HG03432 (cell line): ENCODE measurements at regions not wholly inside any gene's neighbourhood (a gene's known extent, or its start where the extent isn't known, plus 50 kb on each side); places are given as distances from the start of the nearest gene placed in this dataset.

Source experiments
- ATAC-seq: cut with Tn5 transposase; IDR thresholded peaks from one replicate; pipeline ENCODE4 v1.9.1; 2021; ENCODE audit warnings: mild to moderate bottlenecking, moderate library complexity; ENCODE audit not compliant: unreplicated experiment

DNA sequence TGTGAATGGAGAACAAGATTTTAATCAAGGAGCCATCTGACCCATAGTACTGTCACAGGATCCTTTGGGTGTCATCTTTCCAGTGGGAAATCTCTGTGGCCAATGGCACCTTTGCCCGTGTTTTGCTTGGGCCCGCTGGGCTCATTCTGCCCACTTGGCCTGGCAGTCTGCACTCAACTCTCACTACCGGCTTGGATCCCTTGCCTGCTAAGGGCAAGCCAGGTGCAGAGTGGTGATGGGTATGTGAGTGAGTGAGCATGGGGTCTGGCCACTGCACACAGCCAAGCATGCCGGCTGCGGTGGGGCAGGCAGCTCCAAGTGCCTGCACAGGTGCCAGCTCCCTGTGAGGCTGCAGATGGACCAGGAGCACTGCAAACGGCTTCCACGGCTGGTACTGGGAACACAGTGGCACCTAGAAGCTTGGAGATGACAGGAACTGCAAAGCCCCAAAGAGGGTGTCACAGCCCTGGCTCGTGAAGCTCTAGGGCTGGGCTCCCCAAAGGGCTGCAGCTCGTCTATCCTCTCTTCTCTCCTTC lies 454.5 kb downstream of the TMA16 start:
- no peak for ATAC-seq

DNA sequence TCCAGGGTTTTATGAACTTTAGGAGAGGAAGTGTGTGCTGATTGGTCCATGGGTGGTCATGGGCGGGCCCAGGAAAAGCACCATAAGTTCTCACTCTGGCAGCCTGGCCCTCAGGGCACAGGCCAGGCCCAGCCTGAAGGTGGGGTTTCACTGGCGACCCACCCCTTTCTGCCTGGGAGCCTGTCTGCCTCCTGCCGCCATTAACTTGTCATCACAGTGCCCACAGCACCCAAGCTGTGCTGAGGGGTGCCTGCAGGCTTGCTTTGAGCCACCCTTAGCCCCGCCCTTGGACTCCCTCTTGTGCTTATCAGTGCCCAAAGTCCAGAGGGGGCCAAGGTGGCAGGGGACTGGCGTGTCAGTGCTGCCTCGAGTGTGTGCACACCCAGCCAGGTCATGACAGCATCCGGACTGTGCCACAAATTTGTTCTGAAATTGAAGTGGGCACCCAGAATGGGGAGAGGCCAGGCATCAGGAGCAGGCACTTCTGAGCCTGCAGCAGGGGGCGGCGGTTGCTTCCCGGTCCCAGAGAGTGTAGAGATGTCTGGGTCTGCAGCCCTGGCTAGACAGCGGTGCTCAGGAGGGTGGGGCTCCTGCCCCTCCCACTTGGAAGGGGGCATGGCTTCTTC lies 455.6 kb downstream of the TMA16 start:
- ATAC-seq = peak; percentile 40

DNA sequence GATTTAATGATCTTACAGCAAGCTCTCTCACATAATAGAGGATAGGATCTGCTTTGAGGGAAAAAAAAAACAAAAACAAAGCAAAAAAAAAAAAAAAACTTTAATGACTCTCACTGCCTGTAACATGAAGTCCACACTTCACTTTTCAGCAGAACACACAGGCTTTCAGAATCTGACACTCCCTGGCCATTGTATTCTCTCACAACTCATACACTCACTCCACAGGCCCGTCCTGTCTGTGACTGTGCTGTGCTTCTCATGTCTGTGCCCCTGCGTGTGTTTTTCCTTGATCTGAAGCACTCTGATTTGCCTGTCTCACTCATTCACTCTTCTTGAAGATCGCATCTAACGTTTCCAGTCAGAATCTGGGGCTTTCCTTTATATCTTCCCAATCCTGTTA lies 460.8 kb downstream of the TMA16 start:
- ATAC-seq = no peak

DNA sequence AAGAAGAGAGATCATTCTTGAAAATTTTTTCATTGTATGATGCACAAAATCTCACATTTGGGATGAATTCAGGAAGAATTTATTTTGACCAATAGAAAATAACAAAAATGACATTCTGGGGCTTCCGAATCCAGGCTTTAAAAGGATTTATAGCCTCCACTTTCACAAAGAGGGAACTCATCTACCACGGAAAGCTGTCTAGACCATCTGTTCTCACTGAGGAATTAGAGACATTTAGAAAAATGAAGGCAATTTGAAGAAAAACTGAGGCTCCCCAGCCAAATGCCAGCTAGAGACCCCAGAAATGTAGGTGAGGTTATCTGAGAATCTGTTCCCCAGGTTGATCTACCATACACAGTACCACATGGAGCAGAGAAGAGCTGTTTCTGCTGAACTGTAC lies 464.3 kb downstream of the TMA16 start:
- no peak for ATAC-seq

DNA sequence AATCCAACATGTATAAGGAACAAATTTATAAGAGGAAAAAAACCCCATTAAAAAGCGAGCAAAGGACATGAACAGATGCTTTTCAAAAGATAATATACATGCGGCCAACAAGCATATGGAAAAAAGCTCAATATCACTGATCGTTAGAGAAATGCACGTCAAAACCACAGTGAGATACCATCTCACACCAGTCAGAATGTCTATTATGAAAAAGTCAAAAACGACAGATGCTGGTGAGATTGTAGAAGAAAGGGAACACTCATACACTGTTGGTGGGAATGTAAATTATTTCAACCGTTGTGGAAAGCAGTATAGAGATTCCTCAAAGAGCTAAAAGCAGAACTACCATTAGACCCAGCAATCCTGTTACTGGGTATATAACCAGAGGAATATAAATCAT lies 465.4 kb downstream of the TMA16 start:
- ATAC-seq = no peak

DNA sequence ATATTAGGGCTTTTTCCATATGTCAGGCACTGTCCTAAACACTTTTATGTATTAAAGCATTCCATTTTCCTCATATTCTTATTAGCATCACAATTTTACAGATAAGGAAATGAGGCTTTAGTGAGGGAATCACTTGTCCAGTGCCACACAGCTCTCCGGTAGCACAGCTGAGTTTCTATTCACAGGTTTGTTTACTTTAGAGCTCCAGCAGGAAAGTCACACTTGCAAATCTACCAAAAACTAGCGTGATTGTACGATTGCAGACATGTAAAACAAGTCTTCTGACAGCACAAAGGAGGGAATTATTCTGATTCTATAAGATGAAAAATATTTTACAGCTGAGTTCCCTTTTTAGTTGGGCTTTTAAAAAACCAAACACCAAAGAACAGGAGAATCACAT lies 472.1 kb downstream of the TMA16 start:
- no peak for ATAC-seq

DNA sequence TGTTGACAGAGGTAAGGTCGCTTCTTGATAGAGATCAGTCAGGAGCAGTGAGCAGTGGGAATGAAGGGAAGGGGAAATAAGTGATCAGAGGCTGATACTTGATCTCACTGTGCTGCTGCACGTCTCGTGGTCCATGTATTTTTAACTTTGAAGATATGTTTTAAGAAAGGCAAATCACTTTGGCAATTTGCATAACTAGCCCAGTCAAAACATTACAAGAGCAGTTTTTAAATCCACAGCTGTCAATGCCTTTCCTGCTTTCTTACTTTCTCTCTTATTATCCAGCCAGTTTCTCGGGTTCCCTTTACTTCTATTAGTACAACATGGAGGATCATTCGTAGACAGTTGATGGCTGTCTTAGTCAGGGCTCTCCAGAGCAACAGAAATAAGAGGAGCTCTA lies 472.8 kb downstream of the TMA16 start:
- ATAC-seq = peak; percentile 67

DNA sequence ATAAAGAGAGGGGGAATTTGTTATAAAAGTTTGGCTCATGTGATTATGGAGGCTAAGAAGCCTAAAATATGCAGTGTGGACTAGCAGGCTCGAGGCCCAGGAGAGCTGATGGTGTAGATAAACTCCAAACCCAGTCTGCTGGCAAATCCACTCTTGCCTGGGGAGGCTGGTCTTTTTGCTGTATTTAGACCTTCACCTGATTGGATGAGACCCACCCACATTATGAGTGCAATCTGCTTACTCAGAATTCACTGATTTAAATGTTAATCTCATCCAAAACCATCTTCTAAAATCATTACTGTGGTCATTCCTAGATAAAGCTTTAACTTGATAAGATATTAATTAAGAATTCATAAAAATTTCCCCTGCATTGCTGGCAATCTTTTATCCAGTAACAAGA lies 473.2 kb downstream of the TMA16 start:
- ATAC-seq = no peak

DNA sequence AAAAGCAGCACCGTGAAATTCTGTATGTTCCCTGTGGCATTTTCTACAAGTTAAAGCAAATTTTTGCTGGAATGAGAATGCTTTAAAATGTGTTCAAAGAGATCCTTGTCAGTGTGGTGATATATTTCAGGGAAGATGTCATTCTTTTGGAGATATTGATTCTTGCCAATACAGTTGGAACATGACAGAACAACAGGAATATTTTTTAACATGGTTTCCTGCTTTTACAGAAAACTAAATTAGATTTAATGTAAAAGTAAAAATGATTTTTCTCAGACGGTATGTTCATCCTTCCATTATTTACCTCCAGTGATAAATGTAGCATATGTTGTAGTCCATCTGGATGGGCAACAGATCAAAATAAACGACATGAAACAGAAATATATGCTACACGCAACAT lies 474.8 kb downstream of the TMA16 start:
- ATAC-seq = no peak

DNA sequence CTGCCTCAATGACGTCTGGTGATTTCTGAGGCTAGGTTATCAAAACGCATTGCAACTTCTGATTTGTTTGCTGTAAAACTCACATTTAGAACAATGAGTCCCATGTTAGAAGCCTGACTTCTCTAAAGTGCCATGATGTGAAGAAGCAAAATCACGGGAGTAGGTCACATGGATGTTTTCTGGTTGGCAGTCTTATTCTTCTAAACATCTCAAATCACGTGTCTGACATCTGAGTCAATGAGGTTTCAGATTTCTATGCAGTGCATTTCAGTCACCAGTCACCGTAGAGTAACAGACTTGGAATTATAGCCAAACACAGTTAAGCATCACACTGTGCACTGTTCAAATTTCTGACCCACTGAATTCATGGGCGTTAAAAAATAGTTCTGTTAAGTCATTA lies 482.1 kb downstream of the TMA16 start:
- no peak for ATAC-seq

DNA sequence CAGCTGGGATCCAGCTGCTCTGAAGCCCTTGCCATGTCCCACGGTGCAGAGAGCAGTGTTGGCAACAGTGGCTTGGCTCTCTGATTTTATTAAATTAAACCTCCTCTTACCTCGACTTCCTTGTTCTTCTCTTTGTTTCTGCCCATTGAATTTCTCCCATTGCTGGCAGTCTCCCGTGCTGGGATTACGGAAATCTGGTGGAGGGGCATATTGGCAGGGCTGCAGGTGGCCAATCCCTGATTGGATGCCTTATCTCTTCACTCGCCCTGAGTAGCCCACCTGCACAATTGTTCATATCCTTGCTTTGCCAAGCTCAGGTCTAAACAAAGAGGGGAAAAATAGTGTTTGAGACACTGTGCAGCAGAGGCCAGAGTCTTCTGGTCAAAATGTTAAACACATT lies 493.9 kb downstream of the TMA16 start:
- no peak for ATAC-seq

DNA sequence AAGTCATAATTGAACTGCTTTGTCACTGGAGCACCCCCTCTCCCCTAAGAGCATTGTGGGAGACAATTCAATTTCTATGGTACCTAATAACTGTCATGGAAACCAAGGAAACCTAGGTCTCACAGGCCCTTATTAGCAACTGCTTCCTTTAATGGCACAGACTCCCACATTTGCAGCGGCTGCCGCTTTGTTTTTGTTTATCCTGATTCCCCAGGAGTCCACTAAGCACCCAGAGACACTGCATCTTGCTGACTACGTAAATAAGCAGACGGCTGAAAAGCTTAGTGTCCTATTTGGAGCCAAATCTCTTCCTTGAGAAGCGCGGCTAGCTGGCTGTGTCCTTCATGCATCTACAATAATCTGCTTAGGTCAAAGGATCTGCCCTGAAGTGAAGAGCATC lies 494.4 kb downstream of the TMA16 start:
- ATAC-seq = no peak

DNA sequence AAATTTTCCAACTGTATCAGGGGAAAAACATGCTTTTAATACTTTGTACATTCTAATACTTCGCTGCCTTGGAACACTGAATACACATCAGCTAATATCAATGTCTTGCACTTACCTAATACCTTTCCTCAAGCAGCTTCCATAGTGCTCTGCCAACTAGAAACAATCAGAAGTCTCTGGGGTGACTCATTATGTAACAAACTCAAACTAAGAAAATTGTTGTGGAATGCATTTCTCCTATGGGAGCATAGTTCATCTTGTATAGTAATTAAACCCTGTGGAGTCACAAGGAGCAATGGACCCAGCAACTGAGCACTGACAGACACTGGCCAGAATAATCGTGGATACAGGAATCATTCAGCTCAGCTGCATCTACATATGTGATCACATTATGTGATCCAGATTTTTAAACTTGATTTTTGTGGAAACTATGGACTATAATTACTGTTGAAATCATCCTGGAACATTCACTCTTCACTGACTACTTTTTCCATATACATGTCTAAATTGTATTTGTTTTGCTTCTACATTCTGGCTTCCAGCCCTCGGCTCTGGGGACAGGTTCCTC lies 496.9 kb downstream of the TMA16 start:
- no peak for ATAC-seq

DNA sequence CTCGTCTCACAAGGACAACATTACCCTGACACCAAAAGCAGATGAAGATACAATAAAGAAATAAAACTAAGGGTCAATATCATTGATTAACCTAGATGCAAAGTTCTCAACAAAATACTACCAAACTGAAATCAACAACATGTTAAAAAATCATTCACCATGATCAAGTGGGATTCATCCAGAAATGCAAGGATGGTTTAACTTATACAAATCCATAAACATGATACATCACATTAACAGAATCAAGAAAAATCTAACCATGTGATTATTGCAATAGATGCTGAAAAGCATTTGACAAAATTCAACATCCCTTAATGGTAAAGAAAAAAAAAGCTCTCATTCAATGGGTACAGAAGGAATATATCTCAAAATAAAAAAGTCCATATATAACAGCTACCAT lies 514.9 kb downstream of the TMA16 start:
- ATAC-seq = no peak

DNA sequence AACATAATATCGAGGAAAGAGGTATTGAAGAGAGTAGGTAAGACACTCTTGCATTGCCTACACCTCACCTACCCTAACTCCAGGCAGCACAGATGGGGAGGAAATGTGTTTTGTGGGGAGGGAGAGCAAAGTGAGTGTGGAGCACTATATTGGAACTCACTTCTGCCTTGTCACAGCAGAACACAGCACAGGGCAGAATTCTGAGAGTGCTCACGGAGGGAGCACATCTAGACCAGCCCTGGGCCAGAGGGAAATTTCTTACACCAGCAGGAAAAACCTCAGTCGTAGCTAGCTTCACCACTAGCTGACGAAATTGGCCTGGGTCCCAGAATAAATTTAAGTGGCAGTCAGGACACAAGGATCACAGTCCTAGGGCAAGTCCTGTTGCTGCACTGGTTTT lies 517.3 kb downstream of the TMA16 start:
- no peak for ATAC-seq

DNA sequence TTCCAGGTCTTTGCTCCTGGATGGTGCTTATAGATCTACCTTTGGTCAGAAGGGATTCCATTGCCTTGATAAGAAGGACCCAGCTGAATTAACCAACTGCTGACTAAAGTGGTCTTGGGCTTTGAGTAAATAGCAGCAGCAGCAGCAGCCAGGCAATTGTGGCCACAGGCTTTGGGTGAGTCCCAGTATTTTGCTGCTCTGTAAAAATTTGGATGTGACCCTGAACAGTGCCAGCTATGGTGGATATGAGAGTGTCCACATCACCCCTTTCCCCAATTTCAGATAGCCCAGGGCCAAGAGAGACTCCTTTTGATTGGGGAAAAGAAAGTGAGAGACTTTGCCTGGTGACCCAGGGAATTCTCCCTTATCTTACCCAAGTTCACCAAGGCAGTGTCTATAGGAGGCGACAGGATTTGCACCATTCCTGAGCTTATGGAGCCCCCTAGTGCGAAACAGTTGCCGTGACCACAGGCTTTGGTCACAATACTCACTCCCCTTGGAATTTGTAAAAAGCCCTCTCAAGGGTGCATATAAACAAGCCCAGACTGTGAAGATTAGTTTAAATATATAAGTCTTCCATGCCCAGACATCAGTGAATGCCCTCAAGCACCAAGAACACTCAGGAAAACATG lies 518.0 kb downstream of the TMA16 start:
- peak; percentile 83 for ATAC-seq

DNA sequence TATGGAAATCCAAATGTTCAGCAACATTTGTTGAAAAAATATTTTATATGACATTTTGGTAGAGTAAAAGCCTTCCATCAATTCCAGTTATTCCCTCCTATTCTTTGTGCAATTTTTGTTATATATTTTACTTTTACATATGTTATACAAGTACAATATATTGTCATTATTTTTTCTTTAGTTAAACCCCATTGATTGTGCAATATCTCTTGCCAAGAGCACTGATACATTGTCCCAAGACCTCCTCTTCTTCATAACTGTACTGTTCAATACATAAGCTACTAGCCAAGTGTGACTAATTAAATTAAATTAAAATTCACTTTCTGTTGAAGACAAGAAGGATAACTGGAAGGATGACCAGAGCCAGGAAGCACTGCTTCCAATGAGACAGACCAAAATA lies 527.5 kb downstream of the TMA16 start:
- ATAC-seq = no peak

DNA sequence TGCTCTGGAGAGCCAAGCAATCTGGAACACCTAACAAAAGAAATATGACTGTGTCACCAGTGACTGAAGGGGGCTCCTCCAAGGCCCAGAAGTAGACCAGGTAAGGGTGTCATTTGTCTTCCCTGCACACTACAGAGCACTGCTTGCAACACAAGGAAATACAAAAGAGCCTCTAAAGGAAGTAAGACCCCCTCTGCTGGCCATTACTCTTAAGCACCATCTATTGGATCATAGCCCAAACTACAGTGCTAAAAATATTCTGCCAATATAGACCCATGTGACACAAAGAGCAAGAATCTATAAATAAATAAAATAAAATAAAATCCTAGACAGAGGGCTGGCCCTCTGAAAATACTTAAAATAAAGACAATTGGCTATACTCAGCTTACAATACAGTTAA lies 528.7 kb downstream of the TMA16 start:
- ATAC-seq = no peak

DNA sequence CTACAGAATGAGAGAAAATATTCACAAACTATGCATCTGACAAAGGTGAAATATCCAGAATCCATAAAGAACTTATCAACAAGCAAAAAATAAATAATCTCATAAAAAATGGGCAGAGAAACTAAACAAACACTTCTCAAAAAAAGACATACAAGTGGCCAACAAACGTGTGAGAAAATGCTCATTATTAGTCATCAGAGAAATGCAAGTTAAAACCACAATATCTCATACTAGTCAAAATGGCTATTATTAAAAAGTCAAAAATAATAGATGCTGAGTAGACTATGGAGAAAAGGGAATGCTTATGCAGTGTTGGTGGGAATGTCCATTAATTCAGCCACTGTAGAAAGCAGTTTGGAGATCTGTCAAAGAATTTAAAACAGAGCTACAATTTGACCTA lies 533.3 kb downstream of the TMA16 start:
- peak; percentile 68 for ATAC-seq

DNA sequence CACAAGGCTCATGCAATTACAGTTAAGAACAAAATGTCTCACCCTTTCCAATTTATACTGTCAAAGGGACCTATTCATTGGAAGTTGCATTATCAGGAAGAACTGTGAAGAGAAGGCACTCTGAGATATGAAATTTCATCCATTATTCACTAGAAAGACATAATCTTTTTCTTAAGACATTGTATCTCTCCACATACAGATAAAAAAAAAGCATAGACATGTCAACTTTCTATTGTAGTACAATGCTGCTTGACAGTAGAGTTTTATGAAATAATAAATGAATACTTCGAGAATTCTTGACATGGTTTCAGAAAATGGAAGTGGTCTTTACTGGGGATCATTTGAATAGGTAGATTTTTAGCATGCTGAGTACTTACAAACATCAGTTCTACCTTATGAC lies 545.0 kb downstream of the TMA16 start:
- no peak for ATAC-seq

DNA sequence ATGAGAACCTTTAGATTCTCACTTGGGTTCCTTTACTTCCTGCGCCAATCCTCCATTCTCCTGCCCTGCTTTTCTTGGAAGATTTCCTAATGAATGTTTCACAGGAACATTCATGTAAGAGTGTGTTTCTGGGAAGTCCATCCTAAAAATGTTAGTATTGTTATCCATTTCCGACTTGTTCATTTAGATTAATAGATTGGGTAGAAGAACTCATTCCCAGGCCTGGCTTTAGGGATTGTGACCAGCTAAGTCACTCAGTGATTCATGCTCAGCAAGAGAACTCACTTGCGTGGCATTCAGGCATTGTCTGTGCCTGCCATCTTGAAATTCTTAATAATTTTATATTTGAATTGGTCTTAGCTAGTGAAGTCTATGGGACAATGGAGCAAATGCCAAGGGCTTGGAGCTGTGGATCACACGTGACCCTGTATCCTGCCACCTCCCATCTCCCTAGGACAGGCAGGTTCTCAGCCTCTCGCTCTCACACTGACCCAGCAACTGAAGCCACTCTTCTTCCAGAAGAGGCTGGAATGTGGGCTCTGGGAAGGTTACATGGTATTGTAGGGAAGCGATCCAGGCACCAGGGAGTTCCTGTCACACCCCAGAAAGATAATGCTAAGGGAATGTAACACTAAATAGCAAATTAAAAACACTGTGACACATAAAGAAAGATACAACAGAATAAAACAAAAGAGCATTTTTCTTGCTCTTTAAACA lies 562.1 kb downstream of the TMA16 start:
- no peak for ATAC-seq
